Lower leg skin (tissue), 3 donors: ENCODE measurements at regions not wholly inside any gene's neighbourhood (a gene's known extent, or its start where the extent isn't known, plus 50 kb on each side); places are given as distances from the start of the nearest gene placed in this dataset.

Source experiments
- CTCF ChIP-seq, 3 donors: fragments of 450-650 bp; IDR thresholded peaks; one replicate each; pipeline ENCODE4 v1.5.1; 2016; ENCODE audit warnings: antibody characterized with exemption in 3 of 3, mild to moderate bottlenecking in 3 of 3, moderate library complexity in 2 of 3
- POLR2A ChIP-seq, 2 donors: fragments of 450-650 bp; IDR thresholded peaks; one replicate each; pipeline ENCODE4 v1.6.1; 2016 to 2017; ENCODE audit warnings: antibody characterized with exemption in 2 of 2, mild to moderate bottlenecking in 1 of 2, moderate library complexity in 1 of 2

- TF ChIP-seq POLR2A (IDR thresholded peaks at IDR 0.05) (no peak), CTCF (IDR thresholded peaks at IDR 0.05) (no peak)
These were observed 94.2 kb upstream of the USP47 start for GRCh38 chr11:11747570-11747969.
